ENCODE measurements at regions not wholly inside any gene's neighbourhood (a gene's known extent, or its start where the extent isn't known, plus 50 kb on each side); places are given as distances from the start of the nearest gene placed in this dataset.
"Not testable (repeated sequence)": the region's sequence is repeated elsewhere in the genome, so short reads cannot be mapped to it uniquely, and the experiment has no call there.

DNA sequence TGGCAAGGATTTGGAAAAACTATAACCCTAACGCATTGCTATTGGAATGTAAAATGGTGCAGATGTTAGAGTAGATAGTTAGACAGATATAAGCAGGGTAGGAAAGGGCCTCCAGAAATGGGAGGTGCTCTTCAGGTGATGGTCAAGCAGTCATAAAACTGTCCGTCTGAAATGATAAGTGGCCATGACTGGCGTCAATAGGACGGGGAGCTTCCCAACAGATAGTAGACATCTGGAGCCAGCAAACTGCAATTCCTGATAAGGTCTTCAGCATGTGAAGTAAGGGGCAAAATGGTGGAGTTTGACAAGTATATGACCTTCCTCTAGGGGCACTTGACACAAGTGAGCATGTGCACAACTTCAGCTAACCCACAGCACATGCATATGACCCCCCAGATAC lies 250.4 kb downstream of the MAGEB5 start:
- Histone ChIP-seq H3K9me3 (no peaks in the 10 kb centered on the region), H3K27ac (no peak overlapping the region), H3K27me3 (no peaks in the 10 kb centered on the region), H3K4me1 (no peaks in the 10 kb centered on the region), H3K4me3 (no peak overlapping the region), H3K36me3 (ENCODE audit: low read depth, missing control alignments) (no peaks in the 10 kb centered on the region)
- intact Hi-C loops (cut with DNase I; ENCODE audit: low total_unique reads) = no loop called here
- TF ChIP-seq CTCF (IDR thresholded peaks at IDR 0.05) (no peak), POLR2A (IDR thresholded peaks at IDR 0.05) (no peak)
- WGBS, 2 donors = 83 to 84% methylated on average over 4 of the region's 4 CpGs
- DNase-seq = no peak

DNA sequence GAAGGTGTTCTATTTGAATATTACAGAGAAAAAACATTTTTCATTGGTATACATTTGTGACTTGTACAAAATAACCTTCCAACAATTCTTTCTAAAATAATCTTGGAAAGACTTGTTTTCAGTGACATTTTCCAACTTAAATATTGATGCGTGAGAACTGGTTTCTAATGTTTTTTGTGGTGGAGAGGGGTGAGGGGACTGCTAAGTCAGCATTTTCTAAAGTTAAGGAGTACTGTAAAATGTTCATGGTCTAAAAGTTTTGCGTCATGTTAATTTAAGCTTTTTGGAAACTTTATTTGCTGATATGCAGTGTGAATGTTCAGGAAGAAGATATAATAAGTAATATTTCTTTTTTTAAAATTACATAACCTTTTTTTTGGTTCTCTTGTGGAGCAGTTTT lies 229.3 kb downstream of the MAGEB5 start:
- Histone ChIP-seq H3K27ac (no peak overlapping the region), H3K4me3 (no peak overlapping the region), H3K9me3 (no peaks in the 10 kb centered on the region), H3K36me3 (ENCODE audit: low read depth, missing control alignments) (no peaks in the 10 kb centered on the region), H3K27me3 (no peaks in the 10 kb centered on the region), H3K4me1 (no peaks in the 10 kb centered on the region)
- TF ChIP-seq CTCF (IDR thresholded peaks at IDR 0.05) (no peak), POLR2A (IDR thresholded peaks at IDR 0.05) (no peak)
- WGBS, 2 donors = 69 to 70% methylated on average over 2 of the region's 2 CpGs
- intact Hi-C loops (cut with DNase I; ENCODE audit: low total_unique reads) = no loop called here
- DNase-seq = no peak

- 95% methylated on average over 3 of the region's 3 CpGs for WGBS, 2 donors
- H3K27me3 ChIP-seq; intact Hi-C loops (cut with DNase I; ENCODE audit: low total_unique reads); H3K27ac ChIP-seq; H3K9me3 ChIP-seq; H3K4me1 ChIP-seq; H3K36me3 ChIP-seq (ENCODE audit: low read depth, missing control alignments); DNase-seq; H3K4me3 ChIP-seq: not testable (repeated sequence)
These were observed 228.4 kb downstream of the MAGEB5 start for GRCh38 chrX:26444417-26444816.

DNA sequence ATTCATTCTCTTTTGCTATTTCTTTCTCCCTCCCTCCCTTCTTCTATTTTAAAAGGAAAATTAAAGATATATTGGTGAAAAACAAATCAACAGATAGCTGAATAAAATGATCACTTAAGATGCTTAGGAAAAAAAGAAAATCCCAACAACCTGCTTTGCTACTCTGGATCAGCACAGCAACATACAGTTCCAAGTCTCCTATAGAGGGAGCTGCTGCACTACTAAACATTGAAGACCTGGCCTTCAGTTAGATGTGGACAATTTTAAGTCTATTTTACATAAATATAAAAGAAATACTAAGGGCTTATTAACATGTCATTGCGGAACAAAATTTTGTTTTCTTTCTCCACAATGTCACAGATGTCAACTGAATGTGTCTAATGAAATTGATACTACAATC lies 226.4 kb downstream of the MAGEB5 start:
- H3K4me1 ChIP-seq = no peaks in the 10 kb centered on the region
- 14 to 41% methylated on average over 1 of the region's 1 CpG for WGBS, 2 donors
- H3K9me3 ChIP-seq = no peaks in the 10 kb centered on the region
- peak; percentile 13 for DNase-seq
- TF ChIP-seq CTCF (IDR thresholded peaks at IDR 0.05) = peak in 1 of 3 experiments; percentile 18
- TF ChIP-seq POLR2A (IDR thresholded peaks at IDR 0.05) = no peak
- H3K27ac ChIP-seq = no peak overlapping the region
- intact Hi-C loops (cut with DNase I; ENCODE audit: low total_unique reads) = no loop called here
- no peak overlapping the region for H3K4me3 ChIP-seq
- no peaks in the 10 kb centered on the region for H3K36me3 ChIP-seq (ENCODE audit: low read depth, missing control alignments)
- H3K27me3 ChIP-seq = no peaks in the 10 kb centered on the region

DNA sequence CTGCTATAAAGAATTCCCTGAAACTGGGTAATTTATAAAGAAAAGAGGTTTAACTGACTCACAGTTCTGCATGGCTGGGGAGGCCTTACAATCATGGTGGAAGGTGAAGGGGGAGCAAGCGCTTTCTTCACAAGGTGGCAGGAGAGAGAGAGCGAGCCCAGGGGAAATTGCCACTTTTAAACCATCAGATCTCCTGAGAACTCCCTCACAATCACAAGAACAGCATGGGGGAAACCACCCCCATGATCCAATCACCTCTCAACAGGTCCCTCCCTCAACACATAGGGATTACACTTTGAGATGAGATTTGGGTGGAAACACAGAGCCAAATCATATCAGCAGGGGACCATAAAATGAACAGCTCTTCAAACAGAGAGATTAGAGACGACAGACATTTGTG lies 198.6 kb downstream of the MAGEB5 start:
- no peaks in the 10 kb centered on the region for H3K4me1 ChIP-seq
- H3K27ac ChIP-seq = no peak overlapping the region
- DNase-seq = no peak
- no peaks in the 10 kb centered on the region for H3K9me3 ChIP-seq
- TF ChIP-seq POLR2A (IDR thresholded peaks at IDR 0.05) (no peak), CTCF (IDR thresholded peaks at IDR 0.05) (no peak)
- no peaks in the 10 kb centered on the region for H3K27me3 ChIP-seq
- no peak overlapping the region for H3K4me3 ChIP-seq
- 81 to 89% methylated on average over 3 of the region's 3 CpGs for WGBS, 2 donors
- intact Hi-C loops (cut with DNase I; ENCODE audit: low total_unique reads) = no loop called here
- no peaks in the 10 kb centered on the region for H3K36me3 ChIP-seq (ENCODE audit: low read depth, missing control alignments)
